HG02642 (cell line): ENCODE measurements at regions not wholly inside any gene's neighbourhood (a gene's known extent, or its start where the extent isn't known, plus 50 kb on each side); places are given as distances from the start of the nearest gene placed in this dataset.
"Not testable (repeated sequence)": the region's sequence is repeated elsewhere in the genome, so short reads cannot be mapped to it uniquely, and the experiment has no call there.

Source experiments
- ATAC-seq: cut with Tn5 transposase; IDR thresholded peaks from one replicate; pipeline ENCODE4 v1.9.1; 2021; ENCODE audit warnings: mild to moderate bottlenecking; ENCODE audit not compliant: unreplicated experiment, poor library complexity

GRCh38 chr9:38138276-38138675 lies 69.2 kb upstream of the SHB start:
- no peak for ATAC-seq

- ATAC-seq: no peak
Observed at GRCh38 chr9:38137342-38137741, 68.3 kb upstream of the SHB start.

- no peak for ATAC-seq
Observed at GRCh38 chr9:38136386-38136785, 67.4 kb upstream of the SHB start.

GRCh38 chr9:38134611-38135237 lies 65.7 kb upstream of the SHB start:
- no peak for ATAC-seq

- no peak for ATAC-seq
Observed at GRCh38 chr9:38133595-38133994, 64.6 kb upstream of the SHB start.

- ATAC-seq: no peak
Observed at GRCh38 chr9:38132956-38133355, 63.9 kb upstream of the SHB start.

- ATAC-seq: no peak
Observed at GRCh38 chr9:38131729-38132128, 62.7 kb upstream of the SHB start.

GRCh38 chr9:38130724-38131123 lies 61.7 kb upstream of the SHB start:
- ATAC-seq: no peak

- no peak for ATAC-seq
Observed at GRCh38 chr9:38129366-38129765, 60.3 kb upstream of the SHB start.

- no peak for ATAC-seq
Observed at GRCh38 chr9:38128752-38129270, 59.8 kb upstream of the SHB start.

- ATAC-seq: no peak
Observed at GRCh38 chr9:38127271-38127839, 58.3 kb upstream of the SHB start.

GRCh38 chr9:38126730-38127129 lies 57.7 kb upstream of the SHB start:
- no peak for ATAC-seq

GRCh38 chr9:38125889-38126288 lies 56.9 kb upstream of the SHB start:
- ATAC-seq: no peak

- ATAC-seq: not testable (repeated sequence)
Observed at GRCh38 chr9:38123359-38123758, 54.3 kb upstream of the SHB start.

- ATAC-seq: no peak
Observed at GRCh38 chr9:38120961-38121360, 51.9 kb upstream of the SHB start.

- no peak for ATAC-seq
Observed at GRCh38 chr9:38119560-38120236, 50.7 kb upstream of the SHB start.

GRCh38 chr9:38118862-38119438 lies 49.9 kb upstream of the SHB start:
- no peak for ATAC-seq
